ENCODE measurements at regions not wholly inside any gene's neighbourhood (a gene's known extent, or its start where the extent isn't known, plus 50 kb on each side); places are given as distances from the start of the nearest gene placed in this dataset.

DNA sequence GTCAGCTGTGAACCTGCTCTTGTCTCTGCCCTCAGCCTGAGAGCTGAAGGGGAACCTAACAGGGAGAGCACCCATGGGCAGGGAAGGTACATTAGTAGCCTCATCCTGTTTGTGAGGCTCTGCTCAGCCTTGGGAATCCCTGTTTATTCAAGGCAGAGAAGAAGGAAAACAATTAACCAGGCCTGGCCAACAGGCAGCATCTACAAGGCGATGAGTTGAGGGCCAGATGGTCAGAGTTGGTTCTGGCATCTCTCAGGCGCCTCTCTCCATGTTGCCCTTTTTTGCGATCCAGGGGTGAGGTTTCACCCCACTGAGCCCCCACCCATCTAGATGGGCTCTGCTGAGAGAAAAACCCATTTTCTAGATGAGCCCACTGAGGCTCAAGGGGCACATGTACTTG, 54.0 kb upstream of the TOP3B start:
- H3K27me3 ChIP-seq (replicated peaks; ENCODE audit: insufficient read depth, low read depth, low read length, poor library complexity) = peaks cover 6% of the 10 kb centered on the region
- intact Hi-C loops (cut with micrococcal nuclease; ENCODE audit: unreplicated experiment) = no loop called here

DNA sequence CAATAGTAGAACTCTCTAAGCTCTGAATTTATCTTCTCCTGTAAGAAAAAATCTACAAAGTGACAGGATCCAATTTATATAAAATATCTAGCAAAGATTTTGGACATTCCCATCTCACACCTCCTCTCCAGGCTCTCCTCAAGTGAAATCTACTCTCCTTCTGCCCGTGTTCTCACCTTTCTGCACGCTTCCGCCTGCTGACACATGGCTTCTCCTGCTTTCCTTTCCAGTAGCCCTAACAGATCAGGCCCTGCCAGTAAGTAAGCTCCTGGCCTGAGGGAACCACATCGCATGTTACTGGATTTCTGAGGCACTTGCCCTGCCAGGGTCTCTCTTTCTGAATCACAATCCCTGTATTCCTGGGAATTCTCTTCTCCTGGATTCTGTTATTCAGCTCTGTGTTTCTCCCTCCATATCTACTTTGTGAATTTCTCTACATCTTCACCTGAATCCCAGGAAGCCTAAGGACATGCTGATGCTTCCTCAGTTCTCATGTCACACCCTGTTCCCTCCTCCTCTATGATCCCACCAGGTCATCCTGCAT, 53.3 kb upstream of the TOP3B start:
- no peaks in the 10 kb centered on the region for H3K9me3 ChIP-seq (ENCODE audit: low read depth, low read length, poor library complexity, severe bottlenecking)
- TF ChIP-seq EZH2 (IDR thresholded peaks at IDR 0.05; ENCODE audit: borderline replicate concordance, low read depth, low read length, poor library complexity, severe bottlenecking) = no peak
- TF ChIP-seq, protein P1, sequence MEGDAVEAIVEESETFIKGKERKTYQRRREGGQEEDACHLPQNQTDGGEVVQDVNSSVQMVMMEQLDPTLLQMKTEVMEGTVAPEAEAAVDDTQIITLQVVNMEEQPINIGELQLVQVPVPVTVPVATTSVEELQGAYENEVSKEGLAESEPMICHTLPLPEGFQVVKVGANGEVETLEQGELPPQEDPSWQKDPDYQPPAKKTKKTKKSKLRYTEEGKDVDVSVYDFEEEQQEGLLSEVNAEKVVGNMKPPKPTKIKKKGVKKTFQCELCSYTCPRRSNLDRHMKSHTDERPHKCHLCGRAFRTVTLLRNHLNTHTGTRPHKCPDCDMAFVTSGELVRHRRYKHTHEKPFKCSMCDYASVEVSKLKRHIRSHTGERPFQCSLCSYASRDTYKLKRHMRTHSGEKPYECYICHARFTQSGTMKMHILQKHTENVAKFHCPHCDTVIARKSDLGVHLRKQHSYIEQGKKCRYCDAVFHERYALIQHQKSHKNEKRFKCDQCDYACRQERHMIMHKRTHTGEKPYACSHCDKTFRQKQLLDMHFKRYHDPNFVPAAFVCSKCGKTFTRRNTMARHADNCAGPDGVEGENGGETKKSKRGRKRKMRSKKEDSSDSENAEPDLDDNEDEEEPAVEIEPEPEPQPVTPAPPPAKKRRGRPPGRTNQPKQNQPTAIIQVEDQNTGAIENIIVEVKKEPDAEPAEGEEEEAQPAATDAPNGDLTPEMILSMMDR (conservative IDR thresholded peaks at IDR 0.05; ENCODE audit: low read depth, low read length) = no peak
- H3K4me1 ChIP-seq (ENCODE audit: insufficient read depth, low read length, poor library complexity, severe bottlenecking) = no peaks in the 10 kb centered on the region
- intact Hi-C loops (cut with micrococcal nuclease; ENCODE audit: unreplicated experiment) = no loop called here
- ChIA-PET CTCF (no interaction called here), POLR2A (ENCODE audit: low non-redundant PET) (no interaction called here)
- H3K4me3 ChIP-seq (ENCODE audit: low read depth, low read length, poor library complexity, severe bottlenecking) = no peak overlapping the region
- BruUV-seq (replicated peaks) = no TSS peak
- peaks cover 3% of the 10 kb centered on the region for H3K27me3 ChIP-seq (replicated peaks; ENCODE audit: insufficient read depth, low read depth, low read length, poor library complexity)
- no peak for DNase-seq (ENCODE audit: low spot score)
- no peaks in the 10 kb centered on the region for H3K36me3 ChIP-seq (ENCODE audit: insufficient read depth, low read length, poor library complexity, severe bottlenecking)
- H3K27ac ChIP-seq (ENCODE audit: low read depth, low read length, poor library complexity, severe bottlenecking) = no peak overlapping the region

More for the DNA sequence above, 54.0 kb upstream of the TOP3B start:
- H3K4me1 ChIP-seq (ENCODE audit: insufficient read depth, low read length, poor library complexity, severe bottlenecking) = no peaks in the 10 kb centered on the region
- ChIA-PET CTCF (no interaction called here), POLR2A (ENCODE audit: low non-redundant PET) (no interaction called here)
- no peak overlapping the region for H3K4me3 ChIP-seq (ENCODE audit: low read depth, low read length, poor library complexity, severe bottlenecking)
- no TSS peak for BruUV-seq (replicated peaks)
- TF ChIP-seq EZH2 (IDR thresholded peaks at IDR 0.05; ENCODE audit: borderline replicate concordance, low read depth, low read length, poor library complexity, severe bottlenecking) = no peak
- TF ChIP-seq, protein P1 (conservative IDR thresholded peaks at IDR 0.05; ENCODE audit: low read depth, low read length) = no peak
- no peak for DNase-seq (ENCODE audit: low spot score)
- no peak overlapping the region for H3K27ac ChIP-seq (ENCODE audit: low read depth, low read length, poor library complexity, severe bottlenecking)
- H3K36me3 ChIP-seq (ENCODE audit: insufficient read depth, low read length, poor library complexity, severe bottlenecking) = no peaks in the 10 kb centered on the region
- no peaks in the 10 kb centered on the region for H3K9me3 ChIP-seq (ENCODE audit: low read depth, low read length, poor library complexity, severe bottlenecking)

DNA sequence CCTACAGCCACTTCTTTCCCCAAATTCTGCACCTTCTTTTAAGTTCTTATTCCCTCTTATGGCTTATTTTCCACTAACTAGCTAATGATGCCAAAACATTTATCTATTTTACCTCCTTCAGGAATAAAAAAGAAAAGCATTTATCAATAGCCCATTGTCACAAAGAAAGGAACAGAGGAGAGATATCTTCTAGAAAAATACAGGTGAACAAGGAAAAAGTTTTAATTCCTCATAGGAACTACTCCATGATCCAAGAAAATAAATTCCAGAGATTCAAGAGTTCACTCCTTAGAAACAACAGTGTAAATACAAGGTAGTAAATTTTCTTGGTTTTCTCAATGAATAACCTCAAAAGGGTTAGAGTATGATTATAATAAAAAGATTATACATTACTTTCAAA, 52.6 kb upstream of the TOP3B start:
- DNase-seq (ENCODE audit: low spot score) = no peak
- H3K9me3 ChIP-seq (ENCODE audit: low read depth, low read length, poor library complexity, severe bottlenecking) = no peaks in the 10 kb centered on the region
- TF ChIP-seq EZH2 (IDR thresholded peaks at IDR 0.05; ENCODE audit: borderline replicate concordance, low read depth, low read length, poor library complexity, severe bottlenecking) = no peak
- TF ChIP-seq, protein P1 (conservative IDR thresholded peaks at IDR 0.05; ENCODE audit: low read depth, low read length) = no peak
- H3K4me3 ChIP-seq (ENCODE audit: low read depth, low read length, poor library complexity, severe bottlenecking) = no peak overlapping the region
- H3K36me3 ChIP-seq (ENCODE audit: insufficient read depth, low read length, poor library complexity, severe bottlenecking) = no peaks in the 10 kb centered on the region
- no TSS peak for BruUV-seq (replicated peaks)
- ChIA-PET CTCF (no interaction called here), POLR2A (ENCODE audit: low non-redundant PET) (no interaction called here)
- H3K27ac ChIP-seq (ENCODE audit: low read depth, low read length, poor library complexity, severe bottlenecking) = no peak overlapping the region
- H3K4me1 ChIP-seq (ENCODE audit: insufficient read depth, low read length, poor library complexity, severe bottlenecking) = no peaks in the 10 kb centered on the region
- no peaks in the 10 kb centered on the region for H3K27me3 ChIP-seq (replicated peaks; ENCODE audit: insufficient read depth, low read depth, low read length, poor library complexity)
- intact Hi-C loops (cut with micrococcal nuclease; ENCODE audit: unreplicated experiment) = no loop called here

Data from A673 (cell line).